ENCODE measurements at regions not wholly inside any gene's neighbourhood (a gene's known extent, or its start where the extent isn't known, plus 50 kb on each side); places are given as distances from the start of the nearest gene placed in this dataset.

DNA sequence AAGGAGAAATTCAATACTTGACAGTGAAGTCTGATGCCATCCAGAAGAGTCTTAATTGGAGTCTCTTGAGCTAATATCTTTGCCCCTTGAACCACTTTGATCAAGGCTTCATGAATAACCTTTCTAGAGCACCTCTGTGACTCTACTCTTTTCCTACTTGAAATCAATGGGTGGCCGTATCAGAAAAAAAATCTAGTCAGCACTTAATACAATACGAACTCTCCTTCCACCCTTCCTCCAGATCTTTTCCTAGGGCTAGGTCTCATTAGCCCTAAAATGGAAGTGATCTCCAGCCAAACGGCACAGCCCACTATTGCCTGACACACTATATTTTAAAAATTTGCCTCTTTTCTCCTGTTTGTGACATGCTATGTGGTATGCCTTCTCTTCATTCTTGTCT, 129.6 kb upstream of the TLL1 start:
- Histone ChIP-seq H3K4me2 (ENCODE audit: low read length) (no peak overlapping the region), H3K36me3 (ENCODE audit: control insufficient read depth, insufficient read depth, low read length) (no peaks in the 10 kb centered on the region), H3K27me3 (ENCODE audit: control insufficient read depth, insufficient read depth, low read length) (no peaks in the 10 kb centered on the region), H3K9ac (no peak overlapping the region), H3K27ac (no peak overlapping the region), H3K79me2 (no peaks in the 10 kb centered on the region), H2AFZ (no peak overlapping the region), H3K9me3 (ENCODE audit: control insufficient read depth, low read length) (no peaks in the 10 kb centered on the region), H3K4me1 (no peaks in the 10 kb centered on the region), H3K4me3 (ENCODE audit: low read depth, low read length) (no peak overlapping the region)
- TF ChIP-seq, protein P1, sequence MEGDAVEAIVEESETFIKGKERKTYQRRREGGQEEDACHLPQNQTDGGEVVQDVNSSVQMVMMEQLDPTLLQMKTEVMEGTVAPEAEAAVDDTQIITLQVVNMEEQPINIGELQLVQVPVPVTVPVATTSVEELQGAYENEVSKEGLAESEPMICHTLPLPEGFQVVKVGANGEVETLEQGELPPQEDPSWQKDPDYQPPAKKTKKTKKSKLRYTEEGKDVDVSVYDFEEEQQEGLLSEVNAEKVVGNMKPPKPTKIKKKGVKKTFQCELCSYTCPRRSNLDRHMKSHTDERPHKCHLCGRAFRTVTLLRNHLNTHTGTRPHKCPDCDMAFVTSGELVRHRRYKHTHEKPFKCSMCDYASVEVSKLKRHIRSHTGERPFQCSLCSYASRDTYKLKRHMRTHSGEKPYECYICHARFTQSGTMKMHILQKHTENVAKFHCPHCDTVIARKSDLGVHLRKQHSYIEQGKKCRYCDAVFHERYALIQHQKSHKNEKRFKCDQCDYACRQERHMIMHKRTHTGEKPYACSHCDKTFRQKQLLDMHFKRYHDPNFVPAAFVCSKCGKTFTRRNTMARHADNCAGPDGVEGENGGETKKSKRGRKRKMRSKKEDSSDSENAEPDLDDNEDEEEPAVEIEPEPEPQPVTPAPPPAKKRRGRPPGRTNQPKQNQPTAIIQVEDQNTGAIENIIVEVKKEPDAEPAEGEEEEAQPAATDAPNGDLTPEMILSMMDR (IDR thresholded peaks at IDR 0.05): no peak

DNA sequence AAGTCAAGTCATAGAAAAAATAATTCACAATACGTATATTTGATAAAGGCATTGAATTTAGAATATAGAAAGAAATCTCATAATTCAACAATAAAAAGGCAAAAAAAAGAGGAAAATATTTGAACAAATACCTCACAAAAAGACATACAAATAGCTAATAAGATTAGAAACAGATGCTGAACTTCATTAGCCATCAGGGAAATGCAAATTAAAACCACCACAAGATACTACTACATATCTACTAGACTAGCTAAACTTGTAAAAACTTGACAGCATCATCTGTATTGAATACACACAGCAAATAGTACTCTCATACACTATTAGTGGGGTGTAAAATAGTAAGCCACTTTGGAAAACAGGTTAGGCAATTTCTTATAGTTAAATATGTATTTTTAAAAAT, 128.7 kb upstream of the TLL1 start:
- Histone ChIP-seq H3K27ac (no peak overlapping the region), H3K4me3 (ENCODE audit: low read depth, low read length) (no peak overlapping the region), H3K36me3 (ENCODE audit: control insufficient read depth, insufficient read depth, low read length) (no peaks in the 10 kb centered on the region), H3K79me2 (no peaks in the 10 kb centered on the region), H2AFZ (no peak overlapping the region), H3K4me2 (ENCODE audit: low read length) (no peak overlapping the region), H3K27me3 (ENCODE audit: control insufficient read depth, insufficient read depth, low read length) (no peaks in the 10 kb centered on the region), H3K9me3 (ENCODE audit: control insufficient read depth, low read length) (no peaks in the 10 kb centered on the region), H3K4me1 (no peaks in the 10 kb centered on the region), H3K9ac (no peak overlapping the region)
- TF ChIP-seq, protein P1 (IDR thresholded peaks at IDR 0.05): no peak

DNA sequence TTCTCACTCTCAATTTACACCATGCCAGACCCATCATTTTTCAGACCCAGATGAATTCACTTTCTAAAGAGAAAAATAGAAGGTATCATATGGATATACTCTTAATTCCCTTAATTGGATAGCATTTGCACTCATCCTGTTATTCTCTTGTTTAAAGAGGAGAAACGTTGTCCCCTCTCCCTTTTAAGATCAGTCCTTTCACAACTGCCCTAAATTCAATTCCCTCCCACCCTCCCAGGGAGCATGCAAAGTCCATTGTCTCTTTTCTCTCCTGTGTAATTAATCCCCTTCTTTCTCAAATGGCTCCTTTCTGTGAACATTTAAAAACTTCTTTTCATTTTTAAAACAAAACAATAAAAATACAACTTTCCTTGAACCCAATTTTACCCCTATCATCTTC, 124.7 kb upstream of the TLL1 start:
- no peak overlapping the region for H3K9ac ChIP-seq
- no peaks in the 10 kb centered on the region for H3K36me3 ChIP-seq (ENCODE audit: control insufficient read depth, insufficient read depth, low read length)
- H3K4me1 ChIP-seq: no peaks in the 10 kb centered on the region
- H3K4me3 ChIP-seq (ENCODE audit: low read depth, low read length): no peak overlapping the region
- H3K9me3 ChIP-seq (ENCODE audit: control insufficient read depth, low read length): no peaks in the 10 kb centered on the region
- no peak overlapping the region for H3K27ac ChIP-seq
- H3K27me3 ChIP-seq (ENCODE audit: control insufficient read depth, insufficient read depth, low read length): no peaks in the 10 kb centered on the region
- TF ChIP-seq, protein P1 (IDR thresholded peaks at IDR 0.05): no peak
- no peaks in the 10 kb centered on the region for H3K79me2 ChIP-seq
- H3K4me2 ChIP-seq (ENCODE audit: low read length): no peak overlapping the region
- no peak overlapping the region for H2AFZ ChIP-seq

DNA sequence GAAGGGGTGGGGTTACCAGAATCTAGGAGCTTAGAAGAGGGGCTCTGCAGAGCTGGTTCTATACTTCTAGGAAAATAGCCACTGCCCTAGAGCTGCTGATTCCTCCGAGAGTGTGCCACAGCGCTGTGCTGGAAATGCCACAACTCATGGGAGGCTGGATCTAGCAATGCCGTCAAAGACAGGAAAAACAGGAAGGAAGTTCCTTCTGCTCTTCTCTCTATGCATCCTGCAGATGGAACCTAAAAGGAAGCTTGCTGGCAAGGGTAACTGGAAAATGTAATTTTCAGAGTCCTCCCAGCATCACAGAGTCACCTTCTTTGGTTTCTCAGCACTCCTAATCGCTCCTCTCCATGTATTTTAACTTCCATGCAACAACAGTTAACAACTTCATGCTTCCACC, 121.2 kb upstream of the TLL1 start:
- H3K9me3 ChIP-seq (ENCODE audit: control insufficient read depth, low read length): no peaks in the 10 kb centered on the region
- H3K4me2 ChIP-seq (ENCODE audit: low read length): no peak overlapping the region
- H3K36me3 ChIP-seq (ENCODE audit: control insufficient read depth, insufficient read depth, low read length): no peaks in the 10 kb centered on the region
- no peaks in the 10 kb centered on the region for H3K27me3 ChIP-seq (ENCODE audit: control insufficient read depth, insufficient read depth, low read length)
- TF ChIP-seq, protein P1 (IDR thresholded peaks at IDR 0.05): no peak
- H3K9ac ChIP-seq: no peak overlapping the region
- no peaks in the 10 kb centered on the region for H3K4me1 ChIP-seq
- H3K79me2 ChIP-seq: no peaks in the 10 kb centered on the region
- H3K27ac ChIP-seq: no peak overlapping the region
- no peak overlapping the region for H2AFZ ChIP-seq
- no peak overlapping the region for H3K4me3 ChIP-seq (ENCODE audit: low read depth, low read length)

DNA sequence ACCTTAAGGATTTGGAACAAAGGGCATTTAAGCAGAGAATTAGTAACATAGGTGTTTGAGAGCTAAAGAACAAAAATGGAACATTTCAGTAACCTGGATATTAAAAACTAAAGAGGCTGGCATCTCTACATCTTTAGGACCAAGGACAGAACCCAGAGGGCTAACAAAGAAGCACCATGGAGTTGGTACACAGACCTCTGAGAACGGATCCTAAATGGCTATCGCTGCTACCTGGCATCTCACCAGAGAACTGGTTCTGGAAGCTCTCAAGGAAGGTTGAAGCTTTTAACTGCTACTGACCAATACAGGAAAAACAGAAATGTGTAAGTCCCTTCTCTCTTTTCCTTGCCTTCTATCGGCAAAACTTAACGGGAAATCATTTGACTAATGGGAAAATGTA, 118.4 kb upstream of the TLL1 start:
- no peaks in the 10 kb centered on the region for H3K36me3 ChIP-seq (ENCODE audit: control insufficient read depth, insufficient read depth, low read length)
- no peak overlapping the region for H2AFZ ChIP-seq
- no peaks in the 10 kb centered on the region for H3K79me2 ChIP-seq
- H3K4me2 ChIP-seq (ENCODE audit: low read length): no peak overlapping the region
- H3K9me3 ChIP-seq (ENCODE audit: control insufficient read depth, low read length): no peaks in the 10 kb centered on the region
- TF ChIP-seq, protein P1 (IDR thresholded peaks at IDR 0.05): no peak
- no peak overlapping the region for H3K4me3 ChIP-seq (ENCODE audit: low read depth, low read length)
- no peaks in the 10 kb centered on the region for H3K4me1 ChIP-seq
- no peak overlapping the region for H3K9ac ChIP-seq
- H3K27me3 ChIP-seq (ENCODE audit: control insufficient read depth, insufficient read depth, low read length): no peaks in the 10 kb centered on the region
- no peak overlapping the region for H3K27ac ChIP-seq

Data from parathyroid adenoma (tissue), 2 donors.